H54 (cell line): ENCODE measurements at regions not wholly inside any gene's neighbourhood (a gene's known extent, or its start where the extent isn't known, plus 50 kb on each side); places are given as distances from the start of the nearest gene placed in this dataset.

Experiments used
- DNase-seq: peaks from one replicate; pipeline ENCODE4 v3.0.0; 2011; ENCODE audit warnings: low spot score, mixed read lengths; ENCODE audit not compliant: insufficient read length
- FAIRE-seq: peaks from 3 replicates; lab custom pipeline; 2011; peaks lifted over from hg19 to GRCh38; lab: Jason Lieb, UNC
- POLR2A ChIP-seq: IDR thresholded peaks from 2 replicates; pipeline ENCODE4 v1.6.1; 2011; ENCODE audit warnings: low read depth, mild to moderate bottlenecking, low read length

DNA sequence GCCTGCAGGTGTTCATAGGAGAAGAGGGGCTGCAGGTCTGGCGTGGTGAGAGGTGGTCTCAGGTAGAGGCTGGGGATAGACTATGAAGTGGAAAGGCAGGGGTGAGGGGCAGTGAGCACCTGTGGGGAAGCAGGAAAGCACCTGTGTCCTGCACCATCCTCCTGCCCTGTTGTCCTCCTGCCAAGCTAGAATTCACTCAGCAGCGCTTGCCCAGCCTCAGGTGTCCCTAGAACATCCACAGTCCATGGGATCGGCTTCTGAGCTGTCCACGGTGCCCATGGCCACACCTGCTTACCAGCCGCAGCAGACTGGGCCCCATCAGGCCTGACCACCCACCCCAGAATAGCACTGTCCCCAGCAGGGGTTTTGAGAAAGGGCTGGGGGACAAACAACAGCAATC, 456.2 kb upstream of the SULF2 start:
- no peak for FAIRE-seq
- DNase-seq, result no peak
- no peak for TF ChIP-seq POLR2A

GRCh38 chr20:48238781-48239180, 453.5 kb upstream of the SULF2 start:
- no peak for TF ChIP-seq POLR2A
- FAIRE-seq (no peak), DNase-seq (no peak)

- TF ChIP-seq POLR2A, result no peak
- FAIRE-seq, result no peak
These were observed 453.0 kb upstream of the SULF2 start for GRCh38 chr20:48238326-48238725.

DNA sequence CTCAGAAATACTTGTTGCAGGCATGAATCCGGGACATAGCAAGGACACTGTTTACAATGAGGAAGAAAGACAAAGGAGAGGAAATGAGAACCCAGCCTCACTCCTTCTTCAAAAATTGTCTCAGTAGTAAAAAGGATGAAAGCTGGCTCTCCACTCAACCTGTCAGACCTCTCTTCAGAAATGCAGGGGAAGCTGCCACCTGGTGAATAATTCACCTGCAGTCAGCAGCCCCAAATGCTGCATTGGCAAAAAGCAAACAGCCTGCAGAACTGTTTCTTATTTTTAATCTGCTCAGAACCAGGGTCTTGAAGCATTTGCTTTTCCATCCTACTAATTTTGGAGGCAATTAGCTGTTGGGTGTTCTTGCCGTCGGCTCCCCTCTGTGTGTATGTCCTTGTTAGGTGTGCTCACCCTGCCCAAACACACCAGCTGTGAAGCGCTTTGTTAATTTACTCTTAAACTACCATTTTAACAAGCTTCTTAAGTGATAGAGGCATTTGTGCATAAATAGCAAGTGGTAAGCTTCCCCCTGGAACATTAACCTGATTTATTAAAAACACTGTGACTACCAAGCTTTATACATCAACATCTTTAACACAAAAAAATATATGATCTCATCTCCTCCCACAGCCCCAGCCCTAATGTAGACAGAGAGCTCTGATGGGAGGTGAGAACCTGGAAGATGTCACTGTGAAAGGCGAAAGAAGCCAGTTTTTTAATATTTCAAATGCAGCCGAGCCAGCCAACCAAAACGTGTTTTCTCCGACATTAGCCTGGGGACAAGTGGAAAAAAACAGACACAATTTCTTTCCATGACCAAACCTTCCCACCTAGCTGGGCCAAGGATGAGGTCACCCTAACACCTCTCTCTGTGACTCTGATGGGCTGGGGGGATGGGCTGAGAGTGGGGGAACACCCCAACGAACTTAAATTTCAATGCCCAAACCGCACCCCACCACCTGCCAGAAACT, 451.0 kb upstream of the SULF2 start:
- FAIRE-seq (no peak), DNase-seq (no peak)
- no peak for TF ChIP-seq POLR2A

More at GRCh38 chr20:48238326-48238725, 453.0 kb upstream of the SULF2 start:
- DNase-seq, result peak; percentile 43

DNA sequence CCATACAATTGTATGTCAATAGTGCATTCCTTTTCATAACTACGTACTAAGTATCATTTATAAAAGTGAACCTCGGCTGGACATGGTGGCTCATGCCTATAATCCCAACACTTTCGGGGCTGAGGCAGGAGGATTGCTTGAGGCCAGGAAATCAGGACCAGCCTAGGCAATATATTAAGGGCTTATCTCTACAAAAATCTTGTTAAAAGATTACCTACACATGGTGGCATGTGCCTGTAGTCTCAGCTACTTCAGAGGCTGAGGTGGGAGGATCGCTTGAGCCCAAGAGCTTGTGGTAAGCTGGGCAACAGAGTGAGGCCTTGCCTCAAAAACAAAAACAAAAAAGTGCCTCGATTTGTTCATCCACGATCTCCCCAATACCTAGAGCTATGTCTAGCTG, 449.7 kb upstream of the SULF2 start:
- FAIRE-seq (no peak), DNase-seq (no peak)
- TF ChIP-seq POLR2A, result no peak

- FAIRE-seq (no peak), DNase-seq (no peak)
- TF ChIP-seq POLR2A, result no peak
These were observed 446.1 kb upstream of the SULF2 start for GRCh38 chr20:48231253-48231930.

DNA sequence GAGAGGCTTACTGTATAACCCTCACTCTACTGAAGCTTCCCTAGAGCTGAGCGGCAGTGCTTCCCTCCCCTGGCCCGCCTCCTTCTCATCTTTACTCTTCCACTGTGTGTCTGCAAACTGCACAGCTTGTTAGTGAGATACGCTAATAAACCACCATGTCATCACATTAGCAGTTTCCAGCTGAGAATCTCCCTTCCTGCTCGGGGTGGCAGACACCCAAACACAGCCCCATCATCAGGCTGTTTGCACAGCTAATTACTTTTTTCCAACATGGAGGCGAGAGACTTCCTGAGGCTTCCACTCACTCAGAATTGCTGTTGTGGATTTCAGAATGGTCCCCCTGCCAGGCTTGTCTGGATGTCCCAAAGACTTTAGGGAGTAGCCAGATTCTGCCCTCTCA, 444.9 kb upstream of the SULF2 start:
- DNase-seq (no peak), FAIRE-seq (no peak)
- no peak for TF ChIP-seq POLR2A

DNA sequence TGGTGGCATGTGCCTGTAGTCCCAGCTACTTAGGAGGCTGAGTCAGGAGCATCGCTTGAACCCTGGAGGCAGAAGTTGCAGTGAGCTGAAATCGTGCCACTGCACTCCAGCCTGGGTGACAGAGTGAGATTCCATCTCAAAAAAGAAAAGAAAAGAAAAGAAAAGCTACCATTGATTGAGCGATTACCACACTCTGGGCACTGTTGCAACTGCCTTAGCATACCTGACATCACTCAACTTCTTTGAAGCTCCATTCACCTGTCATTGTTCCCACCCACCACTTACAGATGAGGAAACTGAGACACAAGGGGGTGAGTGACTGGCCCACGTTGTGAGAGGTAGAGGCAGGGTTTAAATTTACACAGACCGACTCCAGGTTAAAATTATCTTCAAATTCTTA, 442.1 kb upstream of the SULF2 start:
- no peak for DNase-seq
- FAIRE-seq, result no peak
- TF ChIP-seq POLR2A, result no peak

- FAIRE-seq (no peak), DNase-seq (no peak)
- no peak for TF ChIP-seq POLR2A
These were observed 441.4 kb upstream of the SULF2 start for GRCh38 chr20:48226642-48227041.

GRCh38 chr20:48224533-48225050, 439.3 kb upstream of the SULF2 start:
- FAIRE-seq, result no peak
- TF ChIP-seq POLR2A, result no peak

DNA sequence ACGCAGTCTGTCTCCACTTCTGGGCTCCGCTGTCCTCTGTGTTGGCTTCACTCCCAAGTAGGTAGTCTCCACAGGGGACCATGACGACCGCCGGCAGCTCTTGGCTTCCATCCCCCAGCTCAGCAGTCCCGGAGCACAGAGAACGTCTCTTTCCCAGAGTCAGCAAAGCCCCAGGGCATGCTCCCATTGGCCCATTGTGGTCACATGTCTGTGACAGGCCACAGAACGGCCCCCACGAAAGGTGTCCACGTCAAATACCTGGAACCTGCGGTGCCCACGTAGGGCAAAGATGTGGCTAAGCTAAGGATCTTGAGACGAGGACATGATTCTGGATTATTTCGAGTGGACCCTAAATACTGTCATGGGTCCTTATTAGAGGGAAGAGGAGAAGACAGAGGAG, 438.4 kb upstream of the SULF2 start:
- FAIRE-seq, result no peak
- no peak for TF ChIP-seq POLR2A
- DNase-seq, result no peak

More at GRCh38 chr20:48224533-48225050, 439.3 kb upstream of the SULF2 start:
- DNase-seq, result no peak

DNA sequence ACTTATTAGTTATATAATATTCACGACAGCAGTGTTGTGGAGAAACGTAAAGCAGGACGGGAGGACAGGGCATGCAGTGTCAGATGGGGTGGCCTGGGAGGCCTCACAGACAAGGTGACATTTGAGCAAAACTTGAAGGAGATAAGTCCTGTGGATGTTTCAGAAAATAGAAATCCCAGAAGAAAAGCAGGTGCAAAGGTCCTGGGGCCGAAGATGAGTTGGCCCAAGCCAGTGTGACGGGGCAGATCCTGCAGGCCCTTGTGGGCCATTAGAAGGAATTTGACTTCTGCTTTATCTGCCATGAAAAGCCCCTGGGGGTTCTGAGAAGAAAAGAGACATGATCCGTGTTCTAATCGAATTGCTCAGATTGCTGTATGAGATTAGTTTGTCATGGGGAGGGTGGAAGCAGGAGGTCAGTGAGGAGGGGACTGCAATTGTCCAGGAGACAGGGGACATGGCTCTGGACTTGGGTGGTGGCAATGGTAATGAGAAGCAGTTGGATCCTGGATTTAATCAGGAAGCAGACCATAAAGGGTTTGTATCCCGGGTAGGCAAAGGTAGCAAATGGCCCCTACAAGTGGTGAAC, 437.4 kb upstream of the SULF2 start:
- DNase-seq (no peak), FAIRE-seq (no peak)
- TF ChIP-seq POLR2A, result no peak

GRCh38 chr20:48220033-48220633, 434.9 kb upstream of the SULF2 start:
- no peak for TF ChIP-seq POLR2A
- FAIRE-seq (no peak), DNase-seq (no peak)
